GM18858 (cell line): ENCODE measurements at regions not wholly inside any gene's neighbourhood (a gene's known extent, or its start where the extent isn't known, plus 50 kb on each side); places are given as distances from the start of the nearest gene placed in this dataset.

Experiments
- ATAC-seq: cut with Tn5 transposase; IDR thresholded peaks from one replicate; pipeline ENCODE4 v1.9.1; 2021; ENCODE audit not compliant: unreplicated experiment

DNA sequence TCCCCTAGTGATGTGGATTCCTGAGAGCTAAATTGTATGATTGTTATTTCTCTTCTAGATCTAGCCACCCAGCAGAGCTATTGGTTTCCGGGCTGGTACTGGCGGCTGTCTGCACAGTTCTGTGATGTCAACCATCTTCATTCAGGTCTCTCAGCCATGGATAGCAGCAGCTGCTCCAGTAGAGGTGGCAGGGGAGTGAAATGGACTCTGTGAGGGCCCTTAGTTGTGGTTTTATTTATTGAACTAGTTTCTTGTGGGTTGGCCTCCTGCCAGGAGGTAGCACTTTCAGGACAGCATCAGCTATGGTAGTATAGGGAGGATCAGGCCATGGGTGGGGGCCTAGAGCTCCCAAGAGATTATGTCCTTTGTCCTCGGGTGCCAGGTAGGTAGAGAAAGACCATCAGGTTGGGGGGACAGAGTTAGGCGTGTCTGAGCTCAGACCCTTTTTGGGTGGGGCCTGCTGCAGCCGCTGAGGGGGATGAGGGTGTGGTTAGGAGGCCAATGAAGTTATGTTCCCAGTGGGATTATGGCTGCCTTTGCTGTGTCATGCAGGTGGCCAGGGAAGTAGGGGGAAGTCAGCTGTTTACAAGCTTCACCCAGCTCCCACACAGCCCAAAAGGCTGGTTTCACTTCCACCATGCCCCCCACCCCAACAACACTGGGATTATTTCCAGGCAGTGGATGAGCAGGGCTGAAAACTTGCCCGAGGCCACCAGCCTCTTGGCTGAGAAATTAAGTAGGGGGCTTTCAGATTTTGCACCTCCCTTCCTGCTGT lies 55.1 kb upstream of the RGS4 start:
- no peak for ATAC-seq

GRCh38 chr1:163006051-163006834 lies 62.9 kb upstream of the RGS4 start:
- no peak for ATAC-seq

- no peak for ATAC-seq
These were observed 71.5 kb upstream of the RGS4 start for GRCh38 chr1:162997499-162998285.

DNA sequence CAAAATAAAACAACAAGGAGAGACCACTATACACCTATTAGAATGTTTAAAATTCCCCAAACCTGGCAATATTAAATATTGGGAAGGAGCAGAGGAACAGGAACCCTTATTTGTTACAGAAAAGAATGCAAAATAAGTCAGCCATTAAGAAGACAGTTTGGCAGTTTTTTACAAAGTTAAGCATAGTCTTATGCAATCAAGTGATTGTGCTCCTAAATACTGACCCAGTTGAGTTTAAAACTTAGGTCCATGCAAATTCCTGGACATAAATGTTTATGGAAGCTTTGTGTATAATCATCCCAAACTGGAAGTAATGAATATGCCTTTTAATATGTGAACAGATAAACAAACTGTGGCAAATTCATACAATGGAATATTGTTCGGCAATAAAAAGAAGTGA lies 72.9 kb upstream of the RGS4 start:
- no peak for ATAC-seq

GRCh38 chr1:162994921-162995320 lies 74.2 kb upstream of the RGS4 start:
- no peak for ATAC-seq

GRCh38 chr1:162993846-162994245 lies 75.3 kb upstream of the RGS4 start:
- no peak for ATAC-seq

DNA sequence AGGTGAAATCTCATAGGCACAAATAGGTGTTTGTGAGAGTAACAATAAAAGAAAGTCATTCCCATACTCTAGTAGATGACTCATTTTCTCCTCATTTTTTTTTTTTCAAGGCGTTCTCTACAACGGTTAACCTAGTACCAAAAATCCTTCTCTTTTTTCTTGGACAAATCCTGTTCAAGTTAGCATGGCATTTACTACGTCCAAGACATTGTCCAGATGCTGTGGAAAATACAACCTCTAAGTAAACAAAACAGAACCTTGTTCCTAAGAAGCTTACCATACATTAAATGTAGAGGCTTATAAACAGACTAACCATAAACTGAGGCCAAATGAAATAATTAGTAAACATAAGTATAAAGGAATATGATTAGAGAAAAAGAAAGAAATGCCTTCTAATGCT lies 76.2 kb upstream of the RGS4 start:
- no peak for ATAC-seq

DNA sequence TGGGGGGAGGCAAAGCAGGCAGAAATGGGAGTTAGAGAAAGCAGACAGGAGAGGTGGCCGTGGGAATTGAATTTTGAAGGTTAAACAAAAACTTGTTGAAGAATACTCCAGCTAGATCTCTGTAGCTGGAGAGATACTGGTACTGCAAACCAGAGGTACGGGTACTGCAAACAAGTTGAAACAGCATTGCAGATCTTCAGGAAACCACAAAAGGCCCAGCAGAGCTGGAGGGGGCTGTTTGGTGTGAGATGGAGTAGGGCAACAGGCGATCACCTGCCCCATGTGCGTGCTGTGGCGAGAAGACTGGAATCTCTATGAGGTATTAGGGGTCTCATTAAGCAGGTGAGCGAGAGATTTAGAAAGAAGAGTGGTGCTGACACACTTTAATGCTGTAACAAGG lies 77.7 kb upstream of the RGS4 start:
- ATAC-seq = no peak

DNA sequence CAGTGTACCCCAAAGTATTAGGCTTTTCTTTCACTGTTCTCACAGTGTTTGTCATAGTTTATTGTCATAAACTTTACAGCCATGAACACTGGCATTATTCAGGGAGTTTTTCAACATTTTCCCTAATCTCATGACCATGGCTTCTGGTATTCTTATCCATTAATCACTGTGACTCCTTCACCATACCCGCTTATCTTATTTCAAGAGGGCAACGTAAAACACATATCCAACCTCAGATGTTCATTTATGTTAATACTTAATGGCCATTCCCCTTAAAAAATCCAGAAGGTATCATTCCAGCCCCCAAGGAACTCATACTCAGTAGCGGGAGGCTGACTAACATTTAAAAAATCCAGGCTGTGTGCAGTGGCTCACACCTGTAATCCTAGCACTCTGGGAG lies 78.5 kb upstream of the RGS4 start:
- ATAC-seq = no peak

DNA sequence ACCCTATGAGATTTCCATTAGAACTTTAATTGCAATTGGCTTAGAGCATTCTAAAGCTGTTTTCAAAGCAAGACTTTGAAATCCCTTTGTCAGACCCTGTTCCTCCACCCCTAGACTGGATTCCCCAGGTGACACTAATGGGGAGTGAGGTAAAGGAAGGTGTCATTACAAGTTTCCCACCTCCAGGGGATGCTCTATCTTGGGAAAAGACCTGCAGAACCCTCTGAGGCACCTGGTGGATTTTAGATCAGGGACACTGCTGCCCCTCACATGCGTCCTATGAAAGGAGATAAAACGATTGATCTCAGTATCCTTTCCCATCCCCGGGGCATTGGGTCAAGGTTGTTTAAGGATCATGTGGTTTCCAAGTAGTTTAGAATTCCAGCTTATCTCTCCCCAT lies 80.3 kb upstream of the RGS4 start:
- ATAC-seq = no peak

GRCh38 chr1:162987866-162988265 lies 81.3 kb upstream of the RGS4 start:
- ATAC-seq = no peak

GRCh38 chr1:162985816-162986435 lies 83.2 kb upstream of the RGS4 start:
- ATAC-seq = no peak

- ATAC-seq = no peak
These were observed 84.5 kb upstream of the RGS4 start for GRCh38 chr1:162984699-162985098.

GRCh38 chr1:162983671-162984425 lies 85.3 kb upstream of the RGS4 start:
- no peak for ATAC-seq

GRCh38 chr1:162982364-162982763 lies 86.8 kb upstream of the RGS4 start:
- no peak for ATAC-seq

- no peak for ATAC-seq
These were observed 91.1 kb upstream of the RGS4 start for GRCh38 chr1:162977944-162978568.

DNA sequence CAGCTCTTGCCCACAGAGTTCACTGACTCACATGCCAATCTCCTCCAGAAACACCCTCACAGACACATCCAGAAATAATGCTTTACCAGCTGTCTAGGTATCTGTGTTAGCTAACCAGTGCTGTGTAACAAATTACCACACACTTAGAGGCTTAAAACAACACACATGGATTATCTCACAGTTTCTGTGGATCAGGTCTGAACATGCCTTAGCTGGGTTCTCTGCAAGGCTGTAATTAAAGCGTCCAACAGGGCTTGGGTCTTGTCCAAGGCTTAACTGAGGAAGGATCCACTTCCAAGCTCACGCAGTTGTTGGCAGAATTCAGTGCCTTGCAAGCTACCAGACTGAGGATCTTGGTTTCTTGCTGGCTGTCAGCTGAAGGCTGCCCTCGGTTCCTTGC lies 92.5 kb upstream of the RGS4 start:
- ATAC-seq = no peak

DNA sequence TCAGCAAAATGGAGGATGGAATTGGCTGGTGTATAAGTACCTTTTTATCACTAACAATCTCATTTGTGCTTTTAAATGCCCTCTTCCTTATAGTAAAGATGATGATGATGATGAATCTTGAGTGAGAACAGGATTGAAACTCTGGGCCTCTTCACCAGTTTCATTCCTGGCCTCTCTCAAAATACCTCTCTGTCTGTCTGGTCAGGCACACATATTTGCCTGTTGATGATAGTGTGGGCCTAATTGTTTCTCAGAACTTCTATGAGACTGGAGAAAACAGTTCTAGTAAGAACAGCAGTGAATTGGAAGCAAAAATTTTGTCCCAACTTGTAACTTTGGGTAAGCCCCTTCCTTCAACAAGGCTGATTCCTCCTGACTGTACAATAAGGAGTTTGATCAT lies 94.4 kb upstream of the RGS4 start:
- no peak for ATAC-seq

DNA sequence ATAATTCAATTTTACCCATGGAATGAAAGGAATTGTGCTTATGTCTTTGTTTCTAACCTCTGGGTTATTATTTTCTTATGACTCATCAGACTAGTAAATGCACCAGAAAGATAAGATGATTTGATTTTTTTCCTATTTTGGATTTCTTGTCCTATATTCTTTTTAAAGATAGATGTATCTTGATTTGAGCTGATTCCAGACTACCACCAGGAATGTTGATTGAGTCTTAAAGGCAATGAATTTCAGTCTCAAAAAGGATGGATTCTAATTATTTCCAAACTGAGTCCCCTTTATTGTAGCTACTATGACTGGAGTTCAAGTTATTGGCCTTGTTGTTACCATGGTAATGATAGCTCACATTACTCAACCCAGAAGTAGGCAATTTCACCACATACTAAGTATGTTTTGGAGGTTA lies 95.8 kb upstream of the RGS4 start:
- ATAC-seq = no peak

DNA sequence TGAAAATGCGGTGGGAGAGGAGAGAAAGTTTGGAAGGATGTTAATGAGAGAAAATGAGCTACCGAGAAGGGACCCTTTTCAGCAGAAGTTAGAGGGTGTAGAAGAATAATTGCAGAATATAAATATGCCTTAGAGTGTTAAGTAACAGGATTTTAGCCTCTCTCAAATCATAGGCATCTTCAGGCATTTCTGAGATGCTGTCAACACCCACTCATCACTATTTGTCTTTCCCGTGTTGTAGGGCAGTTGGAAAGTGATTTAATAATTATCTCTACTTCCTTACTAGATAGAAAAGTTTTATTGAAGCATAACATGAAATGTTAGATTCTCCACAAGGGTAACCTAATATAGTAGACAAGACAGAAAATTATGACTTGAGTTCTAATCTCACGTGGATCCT lies 96.4 kb upstream of the RGS4 start:
- no peak for ATAC-seq
